Liver (tissue), 3 donors: ENCODE measurements at regions not wholly inside any gene's neighbourhood (a gene's known extent, or its start where the extent isn't known, plus 50 kb on each side); places are given as distances from the start of the nearest gene placed in this dataset.

Source experiments
- CTCF ChIP-seq: fragments of 150-350 bp; IDR thresholded peaks from 2 replicates; pipeline ENCODE4 v1.5.1; 2017; ENCODE audit warnings: improper control_type of control experiment, low read depth, low read length; ENCODE audit not compliant: missing input control
- EGR1 ChIP-seq, 2 donors: IDR thresholded peaks; 2 replicates each; pipeline ENCODE4 v1.6.1; 2016 to 2018; ENCODE audit warnings: antibody characterized with exemption in 2 of 2, low read depth in 2 of 2
- GABPA ChIP-seq, 2 donors: IDR thresholded peaks in 1 of 2; conservative IDR thresholded peaks in 1 of 2; 2 replicates each; pipeline ENCODE4 v1.6.1; 2016; ENCODE audit warnings: antibody characterized with exemption in 2 of 2, mild to moderate bottlenecking in 1 of 2, moderate library complexity in 1 of 2
- JUND ChIP-seq, 2 donors: IDR thresholded peaks; 2 replicates each; pipeline ENCODE4 v1.6.1; 2016; ENCODE audit warnings: antibody characterized with exemption in 2 of 2
- MAX ChIP-seq: IDR thresholded peaks from 2 replicates; pipeline ENCODE4 v1.6.1; 2016; ENCODE audit warnings: antibody characterized with exemption
- RXRA ChIP-seq, 2 donors: IDR thresholded peaks; 2 replicates each; pipeline ENCODE4 v1.6.1; 2017 to 2018; ENCODE audit warnings: antibody characterized with exemption in 2 of 2, mild to moderate bottlenecking in 1 of 2
- TAF1 ChIP-seq: conservative IDR thresholded peaks from 2 replicates; pipeline ENCODE4 v1.6.1; 2016; ENCODE audit warnings: antibody characterized with exemption, mild to moderate bottlenecking
- YY1 ChIP-seq: IDR thresholded peaks from 2 replicates; pipeline ENCODE4 v1.6.1; 2016; ENCODE audit warnings: antibody characterized with exemption, mild to moderate bottlenecking
- TF ChIP-seq, protein P1 (sequence below): IDR thresholded peaks from 2 replicates; pipeline ENCODE4 v1.6.1; 2016; ENCODE audit warnings: antibody characterized with exemption, mild to moderate bottlenecking
- donor health status: healthy.
- donor health status: healthy.

DNA sequence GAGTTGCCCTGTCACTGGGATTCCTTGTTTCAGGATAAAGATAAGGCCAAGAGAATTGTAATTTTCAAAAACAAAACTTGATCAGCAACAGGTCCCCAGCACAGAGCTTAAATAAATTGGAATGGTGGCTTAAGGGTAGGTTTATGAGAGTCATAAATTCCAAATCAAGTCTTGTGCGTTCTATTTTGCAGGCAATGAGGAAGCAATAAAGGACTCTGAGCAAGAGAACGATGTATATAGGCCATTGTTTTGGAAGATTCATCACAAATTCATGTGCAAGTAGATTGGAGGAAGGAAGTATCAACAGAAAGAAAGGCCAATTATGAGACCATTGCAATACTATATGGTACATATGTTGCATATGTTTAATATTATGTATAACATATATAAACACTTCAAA, 65.7 kb upstream of the PGR start:
- no peak for TF ChIP-seq JUND (IDR thresholded peaks at IDR 0.05)
- TF ChIP-seq CTCF = no peak
- TF ChIP-seq MAX = no peak
- TF ChIP-seq GABPA (IDR thresholded peaks at IDR 0.05 in 1 of 2, conservative IDR thresholded peaks at IDR 0.05 in 1 of 2) = no peak
- no peak for TF ChIP-seq TAF1
- TF ChIP-seq EGR1 (IDR thresholded peaks at IDR 0.05; ENCODE audit: low read depth in 2 of 2) = no peak
- TF ChIP-seq YY1 = no peak
- TF ChIP-seq RXRA (IDR thresholded peaks at IDR 0.05) = no peak
- TF ChIP-seq, protein P1, sequence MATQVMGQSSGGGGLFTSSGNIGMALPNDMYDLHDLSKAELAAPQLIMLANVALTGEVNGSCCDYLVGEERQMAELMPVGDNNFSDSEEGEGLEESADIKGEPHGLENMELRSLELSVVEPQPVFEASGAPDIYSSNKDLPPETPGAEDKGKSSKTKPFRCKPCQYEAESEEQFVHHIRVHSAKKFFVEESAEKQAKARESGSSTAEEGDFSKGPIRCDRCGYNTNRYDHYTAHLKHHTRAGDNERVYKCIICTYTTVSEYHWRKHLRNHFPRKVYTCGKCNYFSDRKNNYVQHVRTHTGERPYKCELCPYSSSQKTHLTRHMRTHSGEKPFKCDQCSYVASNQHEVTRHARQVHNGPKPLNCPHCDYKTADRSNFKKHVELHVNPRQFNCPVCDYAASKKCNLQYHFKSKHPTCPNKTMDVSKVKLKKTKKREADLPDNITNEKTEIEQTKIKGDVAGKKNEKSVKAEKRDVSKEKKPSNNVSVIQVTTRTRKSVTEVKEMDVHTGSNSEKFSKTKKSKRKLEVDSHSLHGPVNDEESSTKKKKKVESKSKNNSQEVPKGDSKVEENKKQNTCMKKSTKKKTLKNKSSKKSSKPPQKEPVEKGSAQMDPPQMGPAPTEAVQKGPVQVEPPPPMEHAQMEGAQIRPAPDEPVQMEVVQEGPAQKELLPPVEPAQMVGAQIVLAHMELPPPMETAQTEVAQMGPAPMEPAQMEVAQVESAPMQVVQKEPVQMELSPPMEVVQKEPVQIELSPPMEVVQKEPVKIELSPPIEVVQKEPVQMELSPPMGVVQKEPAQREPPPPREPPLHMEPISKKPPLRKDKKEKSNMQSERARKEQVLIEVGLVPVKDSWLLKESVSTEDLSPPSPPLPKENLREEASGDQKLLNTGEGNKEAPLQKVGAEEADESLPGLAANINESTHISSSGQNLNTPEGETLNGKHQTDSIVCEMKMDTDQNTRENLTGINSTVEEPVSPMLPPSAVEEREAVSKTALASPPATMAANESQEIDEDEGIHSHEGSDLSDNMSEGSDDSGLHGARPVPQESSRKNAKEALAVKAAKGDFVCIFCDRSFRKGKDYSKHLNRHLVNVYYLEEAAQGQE = no peak
